Stimulated activated CD4-positive, alpha-beta T cell treated with anti-CD3 and anti-CD28 coated beads, Interleukin-4, amount 100 ng/mL, for 48 hours (primary cell): ENCODE measurements at regions not wholly inside any gene's neighbourhood (a gene's known extent, or its start where the extent isn't known, plus 50 kb on each side); places are given as distances from the start of the nearest gene placed in this dataset.

Source experiments
- DNase-seq, 2 donors: peaks; one replicate each; pipeline ENCODE4 v3.0.0-alpha.2; 2020; ENCODE audit warnings: low read depth in 2 of 2

GRCh38 chr4:108567831-108568230 is 52.5 kb upstream of the RPL34 start:
- no peak for DNase-seq

- DNase-seq = no peak
Observed at GRCh38 chr4:108561116-108561515, 59.3 kb upstream of the RPL34 start.

GRCh38 chr4:108560616-108561015 is 59.8 kb upstream of the RPL34 start:
- no peak for DNase-seq

GRCh38 chr4:108559911-108560310 is 60.5 kb upstream of the RPL34 start:
- DNase-seq = no peak

GRCh38 chr4:108559068-108559793 is 61.1 kb upstream of the RPL34 start:
- no peak for DNase-seq

- no peak for DNase-seq
Observed at GRCh38 chr4:108556588-108557200, 63.7 kb upstream of the RPL34 start.

- DNase-seq = no peak
Observed at GRCh38 chr4:108556166-108556565, 64.2 kb upstream of the RPL34 start.

- DNase-seq = no peak
Observed at GRCh38 chr4:108555701-108556100, 64.7 kb upstream of the RPL34 start.

- no peak for DNase-seq
Observed at GRCh38 chr4:108547682-108548081, 72.7 kb upstream of the RPL34 start.

GRCh38 chr4:108546728-108547127 is 73.6 kb upstream of the RPL34 start:
- no peak for DNase-seq

GRCh38 chr4:108544481-108544880 is 75.9 kb upstream of the RPL34 start:
- no peak for DNase-seq

GRCh38 chr4:108543359-108543968 is 76.9 kb upstream of the RPL34 start:
- no peak for DNase-seq

GRCh38 chr4:108540536-108540935 is 79.8 kb upstream of the RPL34 start:
- DNase-seq = no peak

- DNase-seq = no peak
Observed at GRCh38 chr4:108536577-108536976, 83.8 kb upstream of the RPL34 start.

GRCh38 chr4:108535757-108536156 is 84.6 kb upstream of the RPL34 start:
- DNase-seq = no peak

GRCh38 chr4:108533876-108534275 is 86.5 kb upstream of the RPL34 start:
- no peak for DNase-seq

GRCh38 chr4:108533245-108533844 is 87.0 kb upstream of the RPL34 start:
- DNase-seq = no peak

- no peak for DNase-seq
Observed at GRCh38 chr4:108532738-108533137, 87.6 kb upstream of the RPL34 start.

GRCh38 chr4:108532187-108532586 is 88.2 kb upstream of the RPL34 start:
- no peak for DNase-seq

GRCh38 chr4:108531461-108531860 is 88.9 kb upstream of the RPL34 start:
- DNase-seq = no peak

GRCh38 chr4:108529984-108530905 is 90.1 kb upstream of the RPL34 start:
- no peak for DNase-seq

GRCh38 chr4:108529102-108529501 is 91.3 kb upstream of the RPL34 start:
- DNase-seq = no peak
